ENCODE measurements at regions not wholly inside any gene's neighbourhood (a gene's known extent, or its start where the extent isn't known, plus 50 kb on each side); places are given as distances from the start of the nearest gene placed in this dataset.

DNA sequence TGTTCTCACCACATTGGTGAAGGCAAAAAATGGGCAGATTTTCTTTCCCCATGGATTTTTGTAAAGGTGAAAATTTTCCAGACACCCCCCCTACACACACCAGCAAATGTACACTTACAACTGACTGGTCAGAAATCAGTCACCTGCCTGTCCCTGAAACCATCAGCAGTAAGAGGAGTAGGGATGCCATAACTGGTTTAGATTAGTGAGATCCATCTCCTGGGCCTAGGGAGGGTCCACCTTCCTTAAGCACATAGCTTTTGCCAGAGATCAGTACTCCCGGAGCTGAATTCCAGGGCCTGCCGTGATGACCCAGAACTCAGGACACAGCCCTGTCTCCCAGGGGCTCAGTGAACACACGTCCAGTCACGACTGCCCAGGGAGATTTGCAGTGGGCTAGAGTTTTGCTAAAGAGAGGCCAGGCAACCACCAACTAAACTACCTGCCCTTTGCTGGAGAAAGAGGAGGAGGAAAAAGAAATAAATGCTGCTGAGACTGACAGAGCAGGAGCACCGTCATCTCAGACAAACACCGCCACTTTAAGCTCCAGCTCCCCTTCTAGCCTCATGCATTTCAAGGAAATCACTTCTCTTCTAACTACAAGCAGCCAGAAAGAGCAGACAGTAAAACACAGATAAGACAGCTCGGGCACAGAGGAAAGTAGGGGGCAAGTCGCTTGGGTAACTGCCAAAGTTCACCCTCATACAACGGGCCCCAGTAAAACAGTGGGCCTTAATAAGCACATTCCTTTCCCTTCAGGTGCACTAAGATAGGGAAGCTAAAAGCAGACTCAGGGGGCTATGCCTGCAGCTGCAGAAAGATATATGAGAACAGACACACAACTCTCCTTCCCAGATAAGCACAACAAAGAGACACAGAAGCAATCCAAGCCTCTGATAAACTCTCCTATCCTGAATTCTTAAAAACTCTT is 82.6 kb upstream of the SPTLC3 start:
- Mint-ChIP-seq H3K4me1 (ENCODE audit: insufficient read depth, unreplicated experiment) (peaks cover 24% of the 10 kb centered on the region), H3K36me3 (ENCODE audit: insufficient read depth, unreplicated experiment) (no peaks in the 10 kb centered on the region), H3K9me3 (ENCODE audit: unreplicated experiment) (no peaks in the 10 kb centered on the region), H3K4me3 (ENCODE audit: unreplicated experiment) (no peak overlapping the region), H3K27ac (ENCODE audit: low read depth, unreplicated experiment) (no peak overlapping the region), H3K27me3 (ENCODE audit: insufficient read depth, unreplicated experiment) (no peaks in the 10 kb centered on the region)
- POLR2A ChIA-PET: interaction anchor here (0.8 to 2.6 kb wide), 2 partner anchors 40 kb away, joined by 3 to 12 read pairs; no protein-coding TSS in a partner anchor
- CTCF ChIA-PET: interaction anchor here (0.6 to 18.8 kb wide), 28 partner anchors 7 to 1250 kb away, joined by 3 to 558 read pairs (median 5); no protein-coding TSS in a partner anchor
- TF ChIP-seq, protein P1, sequence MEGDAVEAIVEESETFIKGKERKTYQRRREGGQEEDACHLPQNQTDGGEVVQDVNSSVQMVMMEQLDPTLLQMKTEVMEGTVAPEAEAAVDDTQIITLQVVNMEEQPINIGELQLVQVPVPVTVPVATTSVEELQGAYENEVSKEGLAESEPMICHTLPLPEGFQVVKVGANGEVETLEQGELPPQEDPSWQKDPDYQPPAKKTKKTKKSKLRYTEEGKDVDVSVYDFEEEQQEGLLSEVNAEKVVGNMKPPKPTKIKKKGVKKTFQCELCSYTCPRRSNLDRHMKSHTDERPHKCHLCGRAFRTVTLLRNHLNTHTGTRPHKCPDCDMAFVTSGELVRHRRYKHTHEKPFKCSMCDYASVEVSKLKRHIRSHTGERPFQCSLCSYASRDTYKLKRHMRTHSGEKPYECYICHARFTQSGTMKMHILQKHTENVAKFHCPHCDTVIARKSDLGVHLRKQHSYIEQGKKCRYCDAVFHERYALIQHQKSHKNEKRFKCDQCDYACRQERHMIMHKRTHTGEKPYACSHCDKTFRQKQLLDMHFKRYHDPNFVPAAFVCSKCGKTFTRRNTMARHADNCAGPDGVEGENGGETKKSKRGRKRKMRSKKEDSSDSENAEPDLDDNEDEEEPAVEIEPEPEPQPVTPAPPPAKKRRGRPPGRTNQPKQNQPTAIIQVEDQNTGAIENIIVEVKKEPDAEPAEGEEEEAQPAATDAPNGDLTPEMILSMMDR (IDR thresholded peaks at IDR 0.05; ENCODE audit: unreplicated experiment): no peak
- no peak for DNase-seq (ENCODE audit: unreplicated experiment)
- intact Hi-C loops (cut with micrococcal nuclease): loop anchor here (1.0 to 2.0 kb wide), 4 partner anchors 40 to 621 kb away; no protein-coding TSS in a partner anchor
- no TSS peak for BruUV-seq (replicated peaks)

DNA sequence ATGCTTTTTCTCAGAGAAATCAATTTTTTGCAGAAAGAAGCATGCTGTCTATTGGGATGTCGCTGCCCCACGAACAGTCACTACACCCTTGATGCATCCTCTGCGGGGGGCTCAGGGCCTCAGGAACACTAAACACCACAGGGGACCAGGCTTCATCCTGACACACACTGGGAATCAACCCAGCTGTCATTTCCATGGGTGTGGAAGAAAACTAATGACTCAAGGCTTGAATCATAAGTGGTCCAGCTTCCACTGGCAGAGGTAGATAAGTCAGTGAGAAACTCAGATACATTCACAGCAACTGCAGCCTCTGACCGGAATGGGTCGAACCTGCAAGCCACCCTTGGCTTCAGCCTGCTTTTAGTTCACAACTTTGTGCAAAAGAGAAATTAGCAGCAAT is 81.3 kb upstream of the SPTLC3 start:
- no peaks in the 10 kb centered on the region for H3K9me3 Mint-ChIP-seq (ENCODE audit: unreplicated experiment)
- no peaks in the 10 kb centered on the region for H3K27me3 Mint-ChIP-seq (ENCODE audit: insufficient read depth, unreplicated experiment)
- H3K27ac Mint-ChIP-seq (ENCODE audit: low read depth, unreplicated experiment): no peak overlapping the region
- no peak overlapping the region for H3K4me3 Mint-ChIP-seq (ENCODE audit: unreplicated experiment)
- BruUV-seq (replicated peaks): no TSS peak
- H3K4me1 Mint-ChIP-seq (ENCODE audit: insufficient read depth, unreplicated experiment): peaks cover 29% of the 10 kb centered on the region
- CTCF ChIA-PET: interaction anchor here (0.6 to 18.8 kb wide), 4 partner anchors 11 to 178 kb away, joined by 3 to 558 read pairs (median 18); no protein-coding TSS in a partner anchor
- POLR2A ChIA-PET: interaction anchor here (1.0 to 1.4 kb wide), 2 partner anchors 42 to 177 kb away, joined by 3 to 4 read pairs; no protein-coding TSS in a partner anchor
- TF ChIP-seq, protein P1 (IDR thresholded peaks at IDR 0.05; ENCODE audit: unreplicated experiment): no peak
- peak; percentile 33 for DNase-seq (ENCODE audit: unreplicated experiment)
- H3K36me3 Mint-ChIP-seq (ENCODE audit: insufficient read depth, unreplicated experiment): no peaks in the 10 kb centered on the region
- intact Hi-C loops (cut with micrococcal nuclease): no loop called here

DNA sequence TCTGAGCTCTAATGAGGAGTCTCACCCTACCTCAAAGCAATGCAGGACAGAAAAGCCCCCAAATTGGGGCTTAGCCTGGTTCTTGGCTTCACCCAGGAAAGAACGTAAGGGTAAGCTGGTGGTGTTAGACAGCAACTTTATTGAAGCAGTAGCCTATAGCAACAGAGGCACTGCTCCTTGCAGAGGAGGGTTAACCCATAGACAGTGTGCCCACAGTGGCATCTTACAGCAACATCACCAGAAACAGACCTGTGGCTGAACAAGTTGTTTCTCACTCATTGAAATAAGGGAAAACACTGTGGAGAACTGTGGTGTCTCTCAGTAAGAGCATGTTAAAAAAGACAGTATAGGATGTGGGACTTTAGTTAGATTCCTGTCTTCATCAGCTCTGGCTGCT is 80.4 kb upstream of the SPTLC3 start:
- Mint-ChIP-seq H3K27ac (ENCODE audit: low read depth, unreplicated experiment) (peak overlapping the region; percentile 81), H3K9me3 (ENCODE audit: unreplicated experiment) (no peaks in the 10 kb centered on the region), H3K36me3 (ENCODE audit: insufficient read depth, unreplicated experiment) (no peaks in the 10 kb centered on the region), H3K4me1 (ENCODE audit: insufficient read depth, unreplicated experiment) (peaks cover 29% of the 10 kb centered on the region), H3K4me3 (ENCODE audit: unreplicated experiment) (no peak overlapping the region), H3K27me3 (ENCODE audit: insufficient read depth, unreplicated experiment) (no peaks in the 10 kb centered on the region)
- BruUV-seq (replicated peaks): no TSS peak
- TF ChIP-seq, protein P1 (IDR thresholded peaks at IDR 0.05; ENCODE audit: unreplicated experiment): no peak
- POLR2A ChIA-PET: interaction anchor here (1.0 to 1.4 kb wide), 4 partner anchors 13 to 176 kb away, joined by 3 to 6 read pairs (median 4); partner anchors contain the start of gene SPTLC3
- intact Hi-C loops (cut with micrococcal nuclease): no loop called here
- CTCF ChIA-PET: interaction anchor here (0.6 to 18.8 kb wide), 6 partner anchors 19 to 602 kb away, joined by 3 to 558 read pairs (median 4); no protein-coding TSS in a partner anchor
- no peak for DNase-seq (ENCODE audit: unreplicated experiment)

DNA sequence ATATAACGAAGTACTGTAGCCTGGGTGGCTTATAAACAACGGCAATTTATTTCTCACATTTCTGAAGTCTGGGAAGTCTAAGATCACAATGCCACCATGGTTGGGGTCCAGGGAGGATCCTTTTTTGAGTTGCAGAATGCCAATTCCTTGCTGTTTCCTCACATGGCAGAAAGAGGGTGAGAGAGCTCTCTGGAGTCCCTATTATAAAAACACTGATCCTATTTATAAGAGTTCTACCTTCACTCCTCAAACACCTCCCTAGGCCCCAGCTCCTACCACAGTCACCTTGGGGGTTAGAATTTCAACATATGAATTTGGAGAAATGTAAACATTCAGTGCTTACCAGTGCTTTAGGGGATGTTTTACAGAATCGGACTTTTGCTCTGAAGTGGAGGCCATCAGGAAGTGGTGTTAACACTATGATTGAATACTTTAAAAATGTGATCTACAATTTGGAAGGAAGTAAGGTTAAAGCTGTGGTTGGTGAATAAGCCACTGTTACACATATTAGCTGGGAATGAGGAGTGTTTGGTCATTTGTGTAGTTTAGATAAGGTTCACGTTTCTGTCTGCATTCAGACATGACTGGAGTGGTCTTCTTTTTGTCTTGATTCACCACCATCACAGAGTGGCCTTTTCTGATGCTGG is 79.9 kb upstream of the SPTLC3 start:
- DNase-seq (ENCODE audit: unreplicated experiment): peak; percentile 50
- TF ChIP-seq, protein P1 (IDR thresholded peaks at IDR 0.05; ENCODE audit: unreplicated experiment): no peak
- H3K4me3 Mint-ChIP-seq (ENCODE audit: unreplicated experiment): no peak overlapping the region
- H3K27me3 Mint-ChIP-seq (ENCODE audit: insufficient read depth, unreplicated experiment): no peaks in the 10 kb centered on the region
- peak overlapping the region; percentile 81 for H3K27ac Mint-ChIP-seq (ENCODE audit: low read depth, unreplicated experiment)
- BruUV-seq (replicated peaks): no TSS peak
- intact Hi-C loops (cut with micrococcal nuclease): no loop called here
- H3K36me3 Mint-ChIP-seq (ENCODE audit: insufficient read depth, unreplicated experiment): no peaks in the 10 kb centered on the region
- peaks cover 29% of the 10 kb centered on the region for H3K4me1 Mint-ChIP-seq (ENCODE audit: insufficient read depth, unreplicated experiment)
- ChIA-PET POLR2A (interaction anchor here (1.2 to 1.3 kb wide), 2 partner anchors 12 to 80 kb away, joined by 5 to 6 read pairs; partner anchors contain the start of gene SPTLC3), CTCF (interaction anchor here (0.6 to 18.8 kb wide), 7 partner anchors 21 to 603 kb away, joined by 3 to 558 read pairs (median 4); no protein-coding TSS in a partner anchor)
- no peaks in the 10 kb centered on the region for H3K9me3 Mint-ChIP-seq (ENCODE audit: unreplicated experiment)

Data from MCF 10A (cell line).